Large intestine (tissue), 3 donors: ENCODE measurements at regions not wholly inside any gene's neighbourhood (a gene's known extent, or its start where the extent isn't known, plus 50 kb on each side); places are given as distances from the start of the nearest gene placed in this dataset.

Experiments
- DNase-seq, 2 donors: peaks; one replicate each; pipeline versions ENCODE4 v3.0.0 to v3.0.0-alpha.2; 2013
- H3K27ac ChIP-seq: one replicate; pipeline ENCODE4 v1.5.1; 2013; ENCODE audit warnings: low read length
- H3K27me3 ChIP-seq: 2 replicates; pipeline ENCODE4 v1.6.1; 2013; ENCODE audit warnings: low read length; ENCODE audit not compliant: control insufficient read depth, insufficient read depth
- H3K36me3 ChIP-seq: 2 replicates; pipeline ENCODE4 v1.6.1; 2013; ENCODE audit warnings: low read length; ENCODE audit not compliant: control insufficient read depth, insufficient read depth
- H3K4me1 ChIP-seq: one replicate; pipeline ENCODE4 v1.6.1; 2013; ENCODE audit warnings: low read length; ENCODE audit not compliant: control insufficient read depth, insufficient read depth
- H3K4me3 ChIP-seq: one replicate; pipeline ENCODE4 v1.5.1; 2013; ENCODE audit warnings: low read length
- H3K9me3 ChIP-seq: one replicate; pipeline ENCODE4 v1.6.1; 2013; ENCODE audit warnings: mild to moderate bottlenecking, low read depth, low read length, moderate library complexity; ENCODE audit not compliant: control insufficient read depth
- WGBS: methylation state at CpG from one replicate; pipeline ENCODE4 v1.1.5; 2013; ENCODE audit warnings: low lambda C conversion rate; ENCODE audit not compliant: insufficient coverage; 5-methylcytosine and 5-hydroxymethylcytosine counted together

- no peak overlapping the region for H3K27ac ChIP-seq
- WGBS = 26% methylated on average over 2 of the region's 3 CpGs
- H3K9me3 ChIP-seq = no peaks in the 10 kb centered on the region
- H3K27me3 ChIP-seq = no peaks in the 10 kb centered on the region
- H3K4me3 ChIP-seq = no peak overlapping the region
- H3K36me3 ChIP-seq = no peaks in the 10 kb centered on the region
- no peaks in the 10 kb centered on the region for H3K4me1 ChIP-seq
- DNase-seq = no peak
Measured at GRCh38 chr3:28173836-28174235, 67.6 kb upstream of the CMC1 start.

- Histone ChIP-seq H3K9me3 (no peaks in the 10 kb centered on the region), H3K27me3 (no peaks in the 10 kb centered on the region), H3K36me3 (no peaks in the 10 kb centered on the region), H3K27ac (no peak overlapping the region), H3K4me3 (no peak overlapping the region), H3K4me1 (no peaks in the 10 kb centered on the region)
- no peak for DNase-seq
Measured at GRCh38 chr3:28186748-28187147, 54.7 kb upstream of the CMC1 start.

- no peak overlapping the region for H3K4me3 ChIP-seq
- H3K36me3 ChIP-seq = no peaks in the 10 kb centered on the region
- H3K27me3 ChIP-seq = no peaks in the 10 kb centered on the region
- H3K27ac ChIP-seq = no peak overlapping the region
- H3K4me1 ChIP-seq = no peaks in the 10 kb centered on the region
- DNase-seq = no peak
- H3K9me3 ChIP-seq = no peaks in the 10 kb centered on the region
- WGBS = no CpG with 5 or more reads among the region's 2 CpGs
Measured at GRCh38 chr3:28188686-28189085, 52.7 kb upstream of the CMC1 start.

GRCh38 chr3:28191363-28191762, 50.1 kb upstream of the CMC1 start:
- Histone ChIP-seq H3K36me3 (no peaks in the 10 kb centered on the region), H3K4me3 (no peak overlapping the region), H3K4me1 (no peaks in the 10 kb centered on the region), H3K9me3 (no peaks in the 10 kb centered on the region), H3K27me3 (no peaks in the 10 kb centered on the region), H3K27ac (no peak overlapping the region)
- no peak for DNase-seq
- WGBS = 85% methylated on average over 2 of the region's 2 CpGs
